H9 (cell line): ENCODE measurements at regions not wholly inside any gene's neighbourhood (a gene's known extent, or its start where the extent isn't known, plus 50 kb on each side); places are given as distances from the start of the nearest gene placed in this dataset.

Source experiments
- DNase-seq: peaks from one replicate; pipeline ENCODE4 v3.0.0-alpha.2; 2017
- H2AFZ ChIP-seq: one replicate; pipeline ENCODE4 v1.6.1; 2013; ENCODE audit warnings: mild to moderate bottlenecking, low read length, control low read depth, moderate library complexity
- H2AK5ac ChIP-seq: 2 replicates; pipeline ENCODE4 v1.6.1; 2013; ENCODE audit warnings: low read length, control low read depth, mixed read lengths; ENCODE audit not compliant: insufficient read length
- H2BK120ac ChIP-seq: one replicate; pipeline ENCODE4 v1.6.1; 2013; ENCODE audit warnings: low read depth, mild to moderate bottlenecking, low read length, control low read depth, inconsistent platforms; ENCODE audit not compliant: poor library complexity, severe bottlenecking
- H2BK12ac ChIP-seq: 2 replicates; pipeline ENCODE4 v1.6.1; 2013; ENCODE audit warnings: low read length, control low read depth, mixed read lengths, low read depth; ENCODE audit not compliant: insufficient read length
- H2BK15ac ChIP-seq: 2 replicates; pipeline ENCODE4 v1.6.1; 2013; ENCODE audit warnings: low read depth, low read length, control low read depth
- H2BK20ac ChIP-seq: one replicate; pipeline ENCODE4 v1.6.1; 2013; ENCODE audit warnings: low read depth, mild to moderate bottlenecking, low read length, control low read depth, inconsistent platforms; ENCODE audit not compliant: poor library complexity, severe bottlenecking
- H2BK5ac ChIP-seq: 2 replicates; pipeline ENCODE4 v1.6.1; 2013; ENCODE audit warnings: low read length, control low read depth, mixed read lengths; ENCODE audit not compliant: insufficient read length
- H3K14ac ChIP-seq: 2 replicates; pipeline ENCODE4 v1.6.1; 2013; ENCODE audit warnings: low read length, control low read depth; ENCODE audit not compliant: insufficient read depth
- H3K18ac ChIP-seq: 2 replicates; pipeline ENCODE4 v1.6.1; 2013; ENCODE audit warnings: low read depth, mild to moderate bottlenecking, mixed read lengths, low read length, control low read depth; ENCODE audit not compliant: insufficient read length
- H3K23ac ChIP-seq: 2 replicates; pipeline ENCODE4 v1.6.1; 2013; ENCODE audit warnings: low read length, control low read depth, mixed read lengths, low read depth; ENCODE audit not compliant: insufficient read length
- H3K23me2 ChIP-seq: 2 replicates; pipeline ENCODE4 v1.6.1; 2013; ENCODE audit warnings: low read depth, mild to moderate bottlenecking, mixed read lengths, low read length, control low read depth; ENCODE audit not compliant: insufficient read length, poor library complexity, severe bottlenecking
- H3K27ac ChIP-seq: 2 replicates; pipeline ENCODE4 v1.5.1; 2013; ENCODE audit warnings: low read length, control low read depth, mixed read lengths, low read depth; ENCODE audit not compliant: insufficient read length
- H3K27me3 ChIP-seq: 2 replicates; pipeline ENCODE4 v1.6.1; 2013; ENCODE audit warnings: low read length, control low read depth, inconsistent platforms; ENCODE audit not compliant: insufficient read depth
- H3K4ac ChIP-seq: 2 replicates; pipeline ENCODE4 v1.6.1; 2013; ENCODE audit warnings: low read depth, mild to moderate bottlenecking, control low read depth, inconsistent platforms, low read length, moderate library complexity
- H3K4me1 ChIP-seq: 2 replicates; pipeline ENCODE4 v1.6.1; 2013; ENCODE audit warnings: low read length, control low read depth, inconsistent platforms; ENCODE audit not compliant: insufficient read depth
- H3K4me2 ChIP-seq: 2 replicates; pipeline ENCODE4 v1.6.1; 2013; ENCODE audit warnings: low read length, control low read depth, mixed read lengths; ENCODE audit not compliant: insufficient read length, insufficient read depth
- H3K56ac ChIP-seq: 2 replicates; pipeline ENCODE4 v1.6.1; 2013; ENCODE audit warnings: low read depth, mild to moderate bottlenecking, mixed read lengths, low read length, control low read depth; ENCODE audit not compliant: insufficient read length
- H3K79me1 ChIP-seq: 2 replicates; pipeline ENCODE4 v1.6.1; 2013; ENCODE audit warnings: low read depth, mild to moderate bottlenecking, moderate library complexity, low read length, control low read depth, inconsistent platforms; ENCODE audit not compliant: insufficient read depth, poor library complexity, severe bottlenecking
- H3K79me2 ChIP-seq: 2 replicates; pipeline ENCODE4 v1.6.1; 2013; ENCODE audit warnings: low read length, control low read depth, inconsistent platforms; ENCODE audit not compliant: insufficient read depth
- H3K9ac ChIP-seq: 2 replicates; pipeline ENCODE4 v1.6.1; 2013; ENCODE audit warnings: low read length, control low read depth, mixed read lengths; ENCODE audit not compliant: insufficient read length; ENCODE audit errors: extremely low read depth
- H3K9me3 ChIP-seq: one replicate; pipeline ENCODE4 v1.6.1; 2013; ENCODE audit warnings: low read depth, low read length, inconsistent platforms; ENCODE audit not compliant: control insufficient read depth
- H3T11ph ChIP-seq: one replicate; pipeline ENCODE4 v1.6.1; 2013; ENCODE audit warnings: mild to moderate bottlenecking, low read length, control low read depth, inconsistent platforms
- H4K20me1 ChIP-seq: one replicate; pipeline ENCODE4 v1.6.1; 2013; ENCODE audit not compliant: control insufficient read depth, insufficient read length, insufficient read depth
- H4K5ac ChIP-seq: 2 replicates; pipeline ENCODE4 v1.6.1; 2013; ENCODE audit warnings: low read depth, mild to moderate bottlenecking, mixed read lengths, low read length, control low read depth; ENCODE audit not compliant: insufficient read length
- H4K8ac ChIP-seq: replicated peaks from 2 replicates; pipeline ENCODE4 v1.6.1; 2013; ENCODE audit warnings: low read length, control low read depth, mixed read lengths, low read depth; ENCODE audit not compliant: insufficient read length
- H4K91ac ChIP-seq: 2 replicates; pipeline ENCODE4 v1.6.1; 2013; ENCODE audit warnings: low read depth, mild to moderate bottlenecking, moderate library complexity, mixed read lengths, low read length, control low read depth; ENCODE audit not compliant: insufficient read length
- H3K27ac Mint-ChIP-seq, 3 experiments: 2 replicates in 2 of 3; 3 replicates in 1 of 3; pipeline ENCODE4 v1.8.0; 2020 to 2021; ENCODE audit warnings: mixed read lengths in 3 of 3, mild to moderate bottlenecking in 1 of 3, moderate library complexity in 1 of 3
- H3K27me3 Mint-ChIP-seq: 2 replicates; pipeline ENCODE4 v1.8.0; 2021; ENCODE audit warnings: low read depth, mild to moderate bottlenecking, moderate library complexity, mixed read lengths
- H3K36me3 Mint-ChIP-seq, 3 experiments: 2 replicates in 2 of 3; 3 replicates in 1 of 3; pipeline ENCODE4 v1.8.0; 2020 to 2021; ENCODE audit warnings: low read depth in 3 of 3, mixed read lengths in 3 of 3; ENCODE audit not compliant: insufficient read depth in 1 of 3
- H3K4me1 Mint-ChIP-seq, 2 experiments: 2 replicates each; pipeline ENCODE4 v1.8.0; 2020; ENCODE audit warnings: mixed read lengths in 2 of 2
- H3K4me3 Mint-ChIP-seq, 2 experiments: 2 replicates in 1 of 2; 3 replicates in 1 of 2; pipeline ENCODE4 v1.8.0; 2020 to 2021; ENCODE audit warnings: mild to moderate bottlenecking in 2 of 2, mixed read lengths in 2 of 2, moderate library complexity in 1 of 2
- H3K9me3 Mint-ChIP-seq, 2 experiments: 2 replicates in 1 of 2; 3 replicates in 1 of 2; pipeline ENCODE4 v1.8.0; 2020; ENCODE audit warnings: mild to moderate bottlenecking in 2 of 2, mixed read lengths in 2 of 2, moderate library complexity in 1 of 2
- CTCF ChIP-seq: fragments of 200-600 bp; sonication (generic); conservative IDR thresholded peaks from 3 replicates; pipeline ENCODE4 v1.8.0; 2021; ENCODE audit warnings: antibody characterized with exemption, mild to moderate bottlenecking
- WGBS: extraction: QIAGEN DNeasy Blood & Tissue Kit; methylation state at CpG from one replicate; pipeline ENCODE4 v1.1.7; 2013; ENCODE audit warnings: missing lambda C conversion rate, low lambda C conversion rate, mixed read lengths; ENCODE audit not compliant: insufficient read length; ENCODE audit errors: extremely low coverage; 5-methylcytosine and 5-hydroxymethylcytosine counted together

- Histone ChIP-seq H3K56ac (no peak overlapping the region), H2BK120ac (no peak overlapping the region), H4K8ac (no peak overlapping the region), H3K9me3 (no peaks in the 10 kb centered on the region), H3K27me3 (no peaks in the 10 kb centered on the region), H3K14ac (no peak overlapping the region), H3K23ac (no peak overlapping the region), H3K23me2 (no peaks in the 10 kb centered on the region), H2BK15ac (no peak overlapping the region), H4K20me1 (no peaks in the 10 kb centered on the region), H3T11ph (no peak overlapping the region), H2BK5ac (no peak overlapping the region), H3K4ac (no peak overlapping the region), H3K79me1 (no peaks in the 10 kb centered on the region), H4K91ac (no peak overlapping the region), H3K79me2 (no peaks in the 10 kb centered on the region), H3K18ac (no peak overlapping the region), H2AK5ac (no peak overlapping the region), H2BK20ac (no peak overlapping the region), H3K9ac (no peak overlapping the region), H3K4me2 (no peak overlapping the region), H4K5ac (no peak overlapping the region), H2BK12ac (no peak overlapping the region), H3K4me1 (no peaks in the 10 kb centered on the region), H2AFZ (no peak overlapping the region), H3K27ac (no peak overlapping the region)
- Mint-ChIP-seq H3K9me3 (no peaks in the 10 kb centered on the region), H3K36me3 (no peaks in the 10 kb centered on the region), H3K4me1 (no peaks in the 10 kb centered on the region), H3K27ac (no peak overlapping the region), H3K27me3 (no peaks in the 10 kb centered on the region), H3K4me3 (no peak overlapping the region)
- WGBS: no CpG with 5 or more reads among the region's 5 CpGs
- TF ChIP-seq CTCF: no peak
- DNase-seq: no peak
Observed at GRCh38 chr6:94570581-94570980, 1006.8 kb upstream of the MANEA start.
